ENCODE measurements at regions not wholly inside any gene's neighbourhood (a gene's known extent, or its start where the extent isn't known, plus 50 kb on each side); places are given as distances from the start of the nearest gene placed in this dataset.

DNA sequence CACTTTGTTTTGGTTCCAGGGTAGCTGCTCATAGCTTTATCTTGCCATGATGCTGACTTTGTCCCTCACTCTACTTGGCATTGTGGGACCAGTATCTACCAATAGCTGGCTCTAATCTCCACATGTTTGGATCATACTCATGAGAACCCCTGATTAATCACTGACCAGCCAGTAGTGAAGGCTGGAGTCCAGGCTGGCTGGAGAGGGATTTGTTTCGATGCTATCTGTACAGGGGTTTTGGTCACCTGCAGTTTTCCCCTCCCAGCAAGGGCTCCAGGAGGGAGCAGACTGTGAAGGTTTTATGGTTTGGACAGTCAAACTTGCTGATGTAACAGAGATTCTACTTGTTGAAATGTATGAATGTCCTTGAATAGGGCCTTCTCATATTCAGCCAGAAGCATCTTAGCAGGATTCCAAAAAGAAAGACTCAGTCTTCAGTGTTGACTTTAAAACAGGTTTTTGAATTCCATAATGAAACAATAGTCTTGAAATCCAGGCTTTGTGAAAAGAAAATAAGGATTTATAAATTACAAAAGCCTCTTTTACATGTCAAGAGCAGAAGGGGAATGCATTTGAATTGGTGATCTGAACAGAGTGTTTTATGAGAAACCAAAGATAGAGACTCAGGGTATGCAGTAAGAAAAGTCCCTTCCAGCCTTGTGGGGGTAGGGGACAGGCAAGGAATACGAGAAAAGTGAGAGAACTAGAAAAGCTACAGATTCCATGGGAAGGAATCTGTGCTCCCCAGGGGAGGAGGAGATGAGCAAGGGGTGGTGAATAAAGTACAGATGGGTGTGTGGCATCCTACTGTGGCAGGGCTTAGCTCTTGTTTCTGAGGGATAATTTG is 103.1 kb upstream of the SHISA3 start:
- ATAC-seq, result no peak
- Histone ChIP-seq H3K36me3 (ENCODE audit: control insufficient read depth in 2 of 2, insufficient read depth in 2 of 2, low read length in 1 of 2) (no peaks in the 10 kb centered on the region), H3K4me3 (no peak overlapping the region), H3K9me3 (replicated peaks; ENCODE audit: control insufficient read depth, insufficient read depth, low read length) (no peaks in the 10 kb centered on the region), H3K27ac (ENCODE audit: control insufficient read depth, insufficient read depth) (no peak overlapping the region), H2AFZ (ENCODE audit: control insufficient read depth, low read depth, low read length) (no peak overlapping the region), H3K79me2 (ENCODE audit: control insufficient read depth, insufficient read depth, low read length) (no peaks in the 10 kb centered on the region), H3K4me2 (ENCODE audit: control insufficient read depth, insufficient read depth) (no peak overlapping the region), H3K4me1 (ENCODE audit: control insufficient read depth, insufficient read depth, low read length) (no peaks in the 10 kb centered on the region), H3K27me3 (replicated peaks in 1 of 2; ENCODE audit: control insufficient read depth in 2 of 2, insufficient read depth in 2 of 2, low read length in 1 of 2) (0 out of 4 replicates have a peak, but pooled peaks cover 0 to 1% of the 10 kb centered on the region in 2 experiments), H3K9ac (ENCODE audit: control insufficient read depth, insufficient read depth, low read length) (no peak overlapping the region), H4K20me1 (ENCODE audit: control insufficient read depth, insufficient read depth) (no peaks in the 10 kb centered on the region)
- 43% methylated on average over 2 of the region's 2 CpGs for WGBS (ENCODE audit: insufficient coverage, insufficient replicate concordance, low lambda C conversion rate, missing lambda C conversion rate)
- POLR2A ChIA-PET, result interaction anchor here (0.7 kb wide), 2 partner anchors 10 to 12 kb away, joined by 3 to 4 read pairs; no protein-coding TSS in a partner anchor
- CTCF ChIA-PET, result interaction anchor here (1.2 to 1.7 kb wide), 3 partner anchors 11 to 77 kb away, joined by 3 to 6 read pairs (median 6); no protein-coding TSS in a partner anchor
- no peak for DNase-seq (ENCODE audit: low read depth, low spot score)
- SMC1A ChIA-PET (ENCODE audit: uncharacterized antibody, unreplicated experiment), result interaction anchor here (2.4 kb wide), 1 partner anchor 225 kb away, joined by 7 read pairs; no protein-coding TSS in a partner anchor
- in situ Hi-C loops (cut with MboI), result no loop called here
- intact Hi-C loops (cut with micrococcal nuclease; ENCODE audit: unreplicated experiment), result no loop called here
- BruUV-seq (replicated peaks), result no TSS peak
- no peak for FAIRE-seq
- RAD21 ChIA-PET (ENCODE audit: unreplicated experiment), result interaction anchor here (1.1 kb wide), 1 partner anchor 13 kb away, joined by 3 read pairs; no protein-coding TSS in a partner anchor
- TF ChIP-seq ZNF622 (IDR thresholded peaks at IDR 0.05), result no peak
- no peak for TF ChIP-seq SREBF1 (IDR thresholded peaks at IDR 0.05; ENCODE audit: low read length)
- TF ChIP-seq, protein P1, sequence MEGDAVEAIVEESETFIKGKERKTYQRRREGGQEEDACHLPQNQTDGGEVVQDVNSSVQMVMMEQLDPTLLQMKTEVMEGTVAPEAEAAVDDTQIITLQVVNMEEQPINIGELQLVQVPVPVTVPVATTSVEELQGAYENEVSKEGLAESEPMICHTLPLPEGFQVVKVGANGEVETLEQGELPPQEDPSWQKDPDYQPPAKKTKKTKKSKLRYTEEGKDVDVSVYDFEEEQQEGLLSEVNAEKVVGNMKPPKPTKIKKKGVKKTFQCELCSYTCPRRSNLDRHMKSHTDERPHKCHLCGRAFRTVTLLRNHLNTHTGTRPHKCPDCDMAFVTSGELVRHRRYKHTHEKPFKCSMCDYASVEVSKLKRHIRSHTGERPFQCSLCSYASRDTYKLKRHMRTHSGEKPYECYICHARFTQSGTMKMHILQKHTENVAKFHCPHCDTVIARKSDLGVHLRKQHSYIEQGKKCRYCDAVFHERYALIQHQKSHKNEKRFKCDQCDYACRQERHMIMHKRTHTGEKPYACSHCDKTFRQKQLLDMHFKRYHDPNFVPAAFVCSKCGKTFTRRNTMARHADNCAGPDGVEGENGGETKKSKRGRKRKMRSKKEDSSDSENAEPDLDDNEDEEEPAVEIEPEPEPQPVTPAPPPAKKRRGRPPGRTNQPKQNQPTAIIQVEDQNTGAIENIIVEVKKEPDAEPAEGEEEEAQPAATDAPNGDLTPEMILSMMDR (IDR thresholded peaks at IDR 0.05 in 2 of 3, conservative IDR thresholded peaks at IDR 0.05 in 1 of 3; ENCODE audit: control insufficient read depth in 2 of 3, extremely low read depth in 1 of 3, insufficient read depth in 1 of 3, low read depth in 3 of 3, low read length in 3 of 3), result no peak
- TF ChIP-seq, protein P2, sequence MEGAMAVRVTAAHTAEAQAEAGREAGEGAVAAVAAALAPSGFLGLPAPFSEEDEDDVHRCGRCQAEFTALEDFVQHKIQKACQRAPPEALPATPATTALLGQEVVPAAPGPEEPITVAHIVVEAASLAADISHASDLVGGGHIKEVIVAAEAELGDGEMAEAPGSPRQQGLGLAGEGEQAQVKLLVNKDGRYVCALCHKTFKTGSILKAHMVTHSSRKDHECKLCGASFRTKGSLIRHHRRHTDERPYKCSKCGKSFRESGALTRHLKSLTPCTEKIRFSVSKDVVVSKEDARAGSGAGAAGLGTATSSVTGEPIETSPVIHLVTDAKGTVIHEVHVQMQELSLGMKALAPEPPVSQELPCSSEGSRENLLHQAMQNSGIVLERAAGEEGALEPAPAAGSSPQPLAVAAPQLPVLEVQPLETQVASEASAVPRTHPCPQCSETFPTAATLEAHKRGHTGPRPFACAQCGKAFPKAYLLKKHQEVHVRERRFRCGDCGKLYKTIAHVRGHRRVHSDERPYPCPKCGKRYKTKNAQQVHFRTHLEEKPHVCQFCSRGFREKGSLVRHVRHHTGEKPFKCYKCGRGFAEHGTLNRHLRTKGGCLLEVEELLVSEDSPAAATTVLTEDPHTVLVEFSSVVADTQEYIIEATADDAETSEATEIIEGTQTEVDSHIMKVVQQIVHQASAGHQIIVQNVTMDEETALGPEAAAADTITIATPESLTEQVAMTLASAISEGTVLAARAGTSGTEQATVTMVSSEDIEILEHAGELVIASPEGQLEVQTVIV (IDR thresholded peaks at IDR 0.05; ENCODE audit: borderline replicate concordance, partially characterized antibody), result no peak
- TF ChIP-seq KAT2A (conservative IDR thresholded peaks at IDR 0.05; ENCODE audit: control insufficient read depth, low read depth, low read length), result no peak
- TF ChIP-seq ZNF24 (IDR thresholded peaks at IDR 0.05), result no peak
- TF ChIP-seq NFYA (IDR thresholded peaks at IDR 0.05; ENCODE audit: borderline replicate concordance, low read depth, low read length), result no peak
- TF ChIP-seq ZSCAN29 (IDR thresholded peaks at IDR 0.05), result no peak
- TF ChIP-seq ZNF274 (IDR thresholded peaks at IDR 0.05; ENCODE audit: insufficient read depth, insufficient read length), result no peak
- TF ChIP-seq MYC (IDR thresholded peaks at IDR 0.05; ENCODE audit: insufficient read depth, insufficient read length, insufficient replicate concordance, low read length, severe bottlenecking), result no peak
- TF ChIP-seq EED (IDR thresholded peaks at IDR 0.05; ENCODE audit: low read depth), result no peak
- no peak for TF ChIP-seq BRCA1 (IDR thresholded peaks at IDR 0.05; ENCODE audit: low read depth, low read length)
- no peak for TF ChIP-seq TCF12 (IDR thresholded peaks at IDR 0.05; ENCODE audit: low read depth, low read length)
- TF ChIP-seq ASH2L (IDR thresholded peaks at IDR 0.05; ENCODE audit: borderline replicate concordance, low read depth), result no peak
- TF ChIP-seq, protein P3, sequence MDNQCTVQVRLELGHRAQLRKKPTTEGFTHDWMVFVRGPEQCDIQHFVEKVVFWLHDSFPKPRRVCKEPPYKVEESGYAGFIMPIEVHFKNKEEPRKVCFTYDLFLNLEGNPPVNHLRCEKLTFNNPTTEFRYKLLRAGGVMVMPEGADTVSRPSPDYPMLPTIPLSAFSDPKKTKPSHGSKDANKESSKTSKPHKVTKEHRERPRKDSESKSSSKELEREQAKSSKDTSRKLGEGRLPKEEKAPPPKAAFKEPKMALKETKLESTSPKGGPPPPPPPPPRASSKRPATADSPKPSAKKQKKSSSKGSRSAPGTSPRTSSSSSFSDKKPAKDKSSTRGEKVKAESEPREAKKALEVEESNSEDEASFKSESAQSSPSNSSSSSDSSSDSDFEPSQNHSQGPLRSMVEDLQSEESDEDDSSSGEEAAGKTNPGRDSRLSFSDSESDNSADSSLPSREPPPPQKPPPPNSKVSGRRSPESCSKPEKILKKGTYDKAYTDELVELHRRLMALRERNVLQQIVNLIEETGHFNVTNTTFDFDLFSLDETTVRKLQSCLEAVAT (IDR thresholded peaks at IDR 0.05), result no peak
